Adrenal gland (tissue), 9 donors: ENCODE measurements at regions not wholly inside any gene's neighbourhood (a gene's known extent, or its start where the extent isn't known, plus 50 kb on each side); places are given as distances from the start of the nearest gene placed in this dataset.

Experiments
- DNase-seq, 7 donors: peaks; one replicate each; pipeline ENCODE4 v3.0.0-alpha.2; 2019 to 2020
- H3K27ac ChIP-seq, 5 donors: fragments of 200-600 bp; sonication (generic) in 4 of 5; 1 replicate in 3 of 5; 2 replicates in 2 of 5; pipeline versions ENCODE4 v1.5.1 to v1.8.0; 2016 to 2020; ENCODE audit warnings: mild to moderate bottlenecking in 1 of 5
- H3K27me3 ChIP-seq: fragments of 200-600 bp; 2 replicates; pipeline ENCODE4 v1.8.0; 2021
- H3K36me3 ChIP-seq, 2 donors: fragments of 200-600 bp; replicated peaks in 1 of 2; 1 replicate in 1 of 2; 2 replicates in 1 of 2; pipeline versions ENCODE4 v1.5.1 to v1.8.0; 2018 to 2022
- H3K4me1 ChIP-seq, 2 donors: fragments of 200-600 bp; replicated peaks in 1 of 2; 1 replicate in 1 of 2; 2 replicates in 1 of 2; pipeline versions ENCODE4 v1.5.1 to v1.8.0; 2018 to 2021
- H3K4me3 ChIP-seq, 4 donors: fragments of 200-600 bp; sonication (generic) in 3 of 4; one replicate each; pipeline ENCODE4 v1.5.1; 2016 to 2018
- H3K9me3 ChIP-seq, 3 donors: fragments of 200-600 bp; sonication (generic) in 1 of 3; replicated peaks in 1 of 3; 1 replicate in 2 of 3; 2 replicates in 1 of 3; pipeline versions ENCODE4 v1.5.1 to v1.8.0; 2016 to 2021
- CTCF ChIP-seq, 6 experiments: fragments of 450-650 bp in 4 of 6; fragments of 200-600 bp in 2 of 6; sonication (generic) in 1 of 6; IDR thresholded peaks; 1 replicate in 5 of 6; 2 replicates in 1 of 6; pipeline versions ENCODE4 v1.5.1 to v1.8.0; 2016 to 2021; ENCODE audit warnings: antibody characterized with exemption in 6 of 6, mild to moderate bottlenecking in 2 of 6, moderate library complexity in 1 of 6
- POLR2A ChIP-seq, 2 donors: fragments of 450-650 bp; IDR thresholded peaks; one replicate each; pipeline ENCODE4 v1.6.1; 2017; ENCODE audit warnings: antibody characterized with exemption in 2 of 2, mild to moderate bottlenecking in 2 of 2, moderate library complexity in 1 of 2
- WGBS, 4 donors: extraction: QIAGEN DNeasy Blood & Tissue Kit in 2 of 4; methylation state at CpG; one replicate each; pipeline versions ENCODE4 v1.1.5 to v1.1.7; 2013 to 2017; 5-methylcytosine and 5-hydroxymethylcytosine counted together
- intact Hi-C, 2 donors: fragments of 100-400 bp; cut with DNase I; formaldehyde crosslinking; loops; one replicate each; pipeline versions ENCODE4 v1.14.1 to v1.15.0; 2022 to 2023
- donor health status: healthy with polysubstance abuse.
- donor health status: Bipolar disorder and iron deficiency.
- donor health status: DM: yes; HTN: yes; CAD: no.
- donor health status: DM: no; HTN: no; CAD: no.
- donor health status: DM: no; HTN: no; CAD: no.

- Histone ChIP-seq H3K27ac (no peak overlapping the region), H3K4me1 (no peaks in the 10 kb centered on the region), H3K9me3 (no peaks in the 10 kb centered on the region), H3K27me3 (no peaks in the 10 kb centered on the region), H3K36me3 (no peaks in the 10 kb centered on the region), H3K4me3 (no peak overlapping the region)
- TF ChIP-seq POLR2A (IDR thresholded peaks at IDR 0.05), result no peak
- no peak for TF ChIP-seq CTCF (IDR thresholded peaks at IDR 0.05)
- DNase-seq, result no peak
- intact Hi-C loops, result no loop called here
These were observed 146.6 kb upstream of the PCDH15 start for GRCh38 chr10:54947605-54948004.

GRCh38 chr10:54940418-54940817 lies 139.4 kb upstream of the PCDH15 start:
- intact Hi-C loops, result no loop called here

DNA sequence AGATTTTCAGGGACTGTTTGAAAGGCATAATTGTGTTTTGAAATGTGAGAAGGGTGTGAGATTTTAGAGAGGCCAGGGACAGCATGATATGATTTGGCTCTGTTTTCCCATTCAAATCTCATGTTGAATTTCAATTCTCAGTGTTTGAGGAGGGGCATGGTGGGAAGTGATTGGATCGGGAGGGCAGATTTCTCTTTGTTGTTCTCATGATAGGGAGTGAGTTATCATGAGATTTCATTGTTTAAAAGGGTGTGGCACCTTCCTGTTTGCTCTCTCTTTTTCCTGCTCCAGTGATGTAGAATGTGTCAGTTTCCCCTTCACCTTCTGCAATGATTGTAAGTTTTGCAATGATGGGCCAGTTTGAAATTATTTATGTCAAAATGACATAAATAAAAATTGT lies 113.0 kb upstream of the PCDH15 start:
- Histone ChIP-seq H3K36me3 (no peaks in the 10 kb centered on the region), H3K4me1 (no peaks in the 10 kb centered on the region), H3K4me3 (no peak overlapping the region), H3K27ac (no peak overlapping the region), H3K9me3 (no peaks in the 10 kb centered on the region), H3K27me3 (no peaks in the 10 kb centered on the region)
- 71 to 88% (median 80%) methylated on average over 1 of the region's 1 CpG for WGBS, 4 donors
- DNase-seq, result no peak
- TF ChIP-seq POLR2A (IDR thresholded peaks at IDR 0.05) (no peak), CTCF (IDR thresholded peaks at IDR 0.05) (no peak)
- intact Hi-C loops, result no loop called here

More at GRCh38 chr10:54940418-54940817, 139.4 kb upstream of the PCDH15 start:
- TF ChIP-seq CTCF (IDR thresholded peaks at IDR 0.05) (no peak), POLR2A (IDR thresholded peaks at IDR 0.05) (no peak)
- Histone ChIP-seq H3K36me3 (no peaks in the 10 kb centered on the region), H3K4me3 (no peak overlapping the region), H3K27me3 (no peaks in the 10 kb centered on the region), H3K9me3 (no peaks in the 10 kb centered on the region), H3K27ac (no peak overlapping the region), H3K4me1 (no peaks in the 10 kb centered on the region)
- 93 to 97% (median 96%) methylated on average over 2 of the region's 2 CpGs for WGBS, 4 donors
- no peak for DNase-seq

DNA sequence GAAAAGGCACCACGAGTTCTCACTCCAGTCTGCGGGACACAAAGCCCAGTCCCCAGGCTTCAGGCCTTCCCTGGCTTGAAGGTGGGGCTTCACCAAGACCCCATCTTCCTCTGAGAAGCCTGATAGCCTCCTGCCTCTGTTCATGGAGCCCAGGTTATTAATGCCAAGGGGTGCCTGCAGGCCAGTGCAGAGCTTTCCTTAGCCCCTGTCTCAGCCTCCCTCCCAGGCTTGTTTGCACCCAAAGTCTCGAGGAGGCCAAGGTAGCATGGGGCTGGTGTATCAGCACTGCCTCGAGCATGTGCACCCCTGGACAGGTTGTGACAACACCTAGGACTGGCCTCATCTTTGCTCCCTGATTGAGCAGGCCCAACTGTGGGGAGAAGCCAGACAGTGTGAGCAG lies 108.1 kb upstream of the PCDH15 start:
- TF ChIP-seq POLR2A (IDR thresholded peaks at IDR 0.05) (no peak), CTCF (IDR thresholded peaks at IDR 0.05) (no peak)
- intact Hi-C loops, result no loop called here
- WGBS, 4 donors, result 78 to 100% (median 88%) methylated on average over 1 to 4 of the region's 4 CpGs; no CpG with 5 or more reads in 1 of the 4 donors
- Histone ChIP-seq H3K4me3 (no peak overlapping the region), H3K9me3 (no peaks in the 10 kb centered on the region), H3K27me3 (no peaks in the 10 kb centered on the region), H3K27ac (no peak overlapping the region), H3K36me3 (no peaks in the 10 kb centered on the region), H3K4me1 (no peaks in the 10 kb centered on the region)
- DNase-seq, result no peak
